Stomach (tissue), 8 donors: ENCODE measurements at regions not wholly inside any gene's neighbourhood (a gene's known extent, or its start where the extent isn't known, plus 50 kb on each side); places are given as distances from the start of the nearest gene placed in this dataset.

ENCODE experiments used
- DNase-seq, 2 donors: peaks; one replicate each; pipeline versions ENCODE4 v3.0.0 to v3.0.0-alpha.2; 2013 to 2019
- H3K27ac ChIP-seq, 5 donors: fragments of 200-600 bp in 4 of 5; sonication (generic) in 4 of 5; one replicate each; pipeline ENCODE4 v1.5.1; 2013 to 2019; ENCODE audit warnings: mild to moderate bottlenecking in 1 of 5, moderate library complexity in 1 of 5
- H3K27me3 ChIP-seq, 3 donors: fragments of 200-600 bp; sonication (generic); one replicate each; pipeline ENCODE4 v1.5.1; 2017 to 2019; ENCODE audit warnings: mixed run types in 1 of 3
- H3K36me3 ChIP-seq, 4 donors: fragments of 200-600 bp; sonication (generic); 1 replicate in 3 of 4; 2 replicates in 1 of 4; pipeline ENCODE4 v1.5.1; 2016 to 2019
- H3K4me1 ChIP-seq, 4 donors: fragments of 200-600 bp; sonication (generic); one replicate each; pipeline ENCODE4 v1.5.1; 2016 to 2019
- H3K4me3 ChIP-seq, 4 donors: fragments of 200-600 bp; sonication (generic) in 3 of 4; one replicate each; pipeline ENCODE4 v1.5.1; 2016 to 2019; ENCODE audit warnings: mild to moderate bottlenecking in 1 of 4
- H3K9me3 ChIP-seq, 4 donors: fragments of 200-600 bp; sonication (generic); one replicate each; pipeline ENCODE4 v1.5.1; 2016 to 2019
- CTCF ChIP-seq, 7 experiments: fragments of 450-650 bp in 4 of 7; fragments of 200-600 bp in 3 of 7; sonication (generic) in 3 of 7; IDR thresholded peaks; one replicate each; pipeline ENCODE4 v1.5.1; 2016 to 2019; ENCODE audit warnings: antibody characterized with exemption in 7 of 7, control low read depth in 2 of 7, mild to moderate bottlenecking in 1 of 7
- EP300 ChIP-seq: sonication (generic); formaldehyde crosslinking; IDR thresholded peaks from one replicate; pipeline ENCODE4 v1.6.1; 2017; ENCODE audit warnings: antibody characterized with exemption
- POLR2A ChIP-seq, 4 donors: fragments of 450-650 bp; IDR thresholded peaks; one replicate each; pipeline ENCODE4 v1.6.1; 2016; ENCODE audit warnings: antibody characterized with exemption in 4 of 4, control low read depth in 2 of 4, mild to moderate bottlenecking in 1 of 4, moderate library complexity in 1 of 4
- POLR2AphosphoS5 ChIP-seq, 3 donors: sonication (generic); formaldehyde crosslinking; IDR thresholded peaks; one replicate each; pipeline ENCODE4 v1.6.1; 2016; ENCODE audit warnings: antibody characterized with exemption in 3 of 3
- WGBS, 5 donors: extraction: QIAGEN DNeasy Blood & Tissue Kit in 3 of 5; methylation state at CpG; one replicate each; pipeline versions ENCODE4 v1.1.5 to v1.1.7; 2013 to 2018; 5-methylcytosine and 5-hydroxymethylcytosine counted together
- intact Hi-C: fragments of 100-400 bp; cut with DNase I; formaldehyde crosslinking; loops from one replicate; pipeline ENCODE4 v1.15.1; 2023; ENCODE audit warnings: low total_unique reads
- donor health status: healthy with polysubstance abuse.
- donor health status: Bipolar disorder and iron deficiency.
- donor health status: healthy.

- WGBS, 5 donors, result 75 to 85% (median 82%) methylated on average over 3 of the region's 3 CpGs
- Histone ChIP-seq H3K36me3 (no peaks in the 10 kb centered on the region), H3K9me3 (no peaks in the 10 kb centered on the region), H3K27ac (no peak overlapping the region), H3K4me3 (no peak overlapping the region), H3K4me1 (no peaks in the 10 kb centered on the region), H3K27me3 (no peaks in the 10 kb centered on the region)
- intact Hi-C loops, result no loop called here
- TF ChIP-seq POLR2A (IDR thresholded peaks at IDR 0.05) (no peak), CTCF (IDR thresholded peaks at IDR 0.05) (no peak), EP300 (no peak), POLR2AphosphoS5 (IDR thresholded peaks at IDR 0.05) (no peak)
- no peak for DNase-seq
Observed at GRCh38 chr18:34354351-34354750, 129.6 kb upstream of the NOL4 start.

GRCh38 chr18:34357944-34358580, 133.3 kb upstream of the NOL4 start:
- DNase-seq, result no peak
- no peak overlapping the region for H3K27ac ChIP-seq
- TF ChIP-seq EP300, result no peak
- TF ChIP-seq CTCF (IDR thresholded peaks at IDR 0.05), result no peak
- TF ChIP-seq POLR2A (IDR thresholded peaks at IDR 0.05), result no peak
- TF ChIP-seq POLR2AphosphoS5 (IDR thresholded peaks at IDR 0.05), result no peak
- no peaks in the 10 kb centered on the region for H3K4me1 ChIP-seq
- H3K9me3 ChIP-seq, result no peaks in the 10 kb centered on the region
- WGBS, 5 donors, result 73 to 87% (median 83%) methylated on average over 5 of the region's 5 CpGs
- H3K36me3 ChIP-seq, result no peaks in the 10 kb centered on the region
- no peak overlapping the region for H3K4me3 ChIP-seq
- intact Hi-C loops, result no loop called here
- H3K27me3 ChIP-seq, result no peaks in the 10 kb centered on the region

GRCh38 chr18:34358923-34359322, 134.2 kb upstream of the NOL4 start:
- intact Hi-C loops, result no loop called here

GRCh38 chr18:34364699-34365098, 140.0 kb upstream of the NOL4 start:
- WGBS, 5 donors, result 15 to 48% (median 27%) methylated on average over 1 of the region's 1 CpG
- Histone ChIP-seq H3K4me1 (no peaks in the 10 kb centered on the region), H3K27ac (no peak overlapping the region), H3K36me3 (no peaks in the 10 kb centered on the region), H3K27me3 (no peaks in the 10 kb centered on the region), H3K9me3 (no peaks in the 10 kb centered on the region), H3K4me3 (no peak overlapping the region)
- intact Hi-C loops, result no loop called here
- TF ChIP-seq CTCF (IDR thresholded peaks at IDR 0.05) (no peak), POLR2A (IDR thresholded peaks at IDR 0.05) (no peak), EP300 (no peak), POLR2AphosphoS5 (IDR thresholded peaks at IDR 0.05) (no peak)
- DNase-seq, result no peak

More at GRCh38 chr18:34358923-34359322, 134.2 kb upstream of the NOL4 start:
- Histone ChIP-seq H3K9me3 (no peaks in the 10 kb centered on the region), H3K4me3 (no peak overlapping the region), H3K27me3 (no peaks in the 10 kb centered on the region), H3K27ac (no peak overlapping the region), H3K4me1 (no peaks in the 10 kb centered on the region), H3K36me3 (no peaks in the 10 kb centered on the region)
- TF ChIP-seq EP300 (no peak), POLR2A (IDR thresholded peaks at IDR 0.05) (no peak), CTCF (IDR thresholded peaks at IDR 0.05) (no peak), POLR2AphosphoS5 (IDR thresholded peaks at IDR 0.05) (no peak)
- WGBS, 5 donors, result 67 to 80% (median 75%) methylated on average over 2 of the region's 2 CpGs
- DNase-seq, result no peak
